ENCODE measurements at regions not wholly inside any gene's neighbourhood (a gene's known extent, or its start where the extent isn't known, plus 50 kb on each side); places are given as distances from the start of the nearest gene placed in this dataset.

DNA sequence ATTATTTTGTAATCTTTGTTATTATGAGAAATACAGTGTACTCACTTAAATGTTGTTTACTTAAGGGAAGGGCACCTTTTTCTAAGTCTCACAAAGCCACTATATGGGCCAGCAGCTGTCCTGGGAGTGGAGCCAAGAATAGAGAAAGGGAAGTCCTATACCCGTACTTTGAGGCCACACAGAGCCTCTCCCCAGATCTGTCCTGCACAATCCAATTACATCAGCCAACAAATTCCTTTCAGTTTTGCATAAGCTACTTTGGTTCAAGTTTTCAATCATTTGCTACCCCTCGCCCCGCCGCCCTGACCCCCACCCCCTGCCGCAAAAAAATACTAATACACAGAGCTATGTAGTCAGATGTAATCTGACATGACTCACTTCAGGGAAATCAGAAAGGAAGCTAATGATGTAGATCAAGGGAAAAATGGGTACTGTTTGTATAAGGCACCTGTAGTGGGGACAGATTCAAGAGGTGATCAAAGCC lies 297.4 kb upstream of the NEBL start:
- DNase-seq: no peak

GRCh38 chr10:21193196-21193595 lies 296.1 kb upstream of the NEBL start:
- no peak for DNase-seq

- DNase-seq: no peak
Measured at GRCh38 chr10:21191512-21191911, 294.4 kb upstream of the NEBL start.

DNA sequence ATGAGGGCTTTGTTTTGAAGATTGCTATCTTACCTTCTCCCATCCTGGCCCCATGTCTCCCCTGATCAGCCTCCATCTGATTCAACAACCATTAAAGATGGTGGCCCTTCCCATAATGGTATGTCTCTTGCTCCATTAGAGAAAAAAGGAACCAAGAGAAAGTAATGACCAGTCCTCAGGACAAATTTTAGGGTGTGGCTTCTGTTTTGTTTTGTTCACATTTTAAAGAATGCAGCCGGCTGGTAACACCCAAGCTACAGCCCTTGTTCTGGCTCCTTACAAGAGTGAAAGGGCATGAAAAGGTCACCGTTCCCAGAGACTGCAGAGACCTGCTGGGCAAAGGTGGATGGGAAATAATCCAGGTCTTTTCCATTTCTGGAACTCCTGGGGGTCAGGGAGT lies 287.9 kb upstream of the NEBL start:
- DNase-seq: no peak

DNA sequence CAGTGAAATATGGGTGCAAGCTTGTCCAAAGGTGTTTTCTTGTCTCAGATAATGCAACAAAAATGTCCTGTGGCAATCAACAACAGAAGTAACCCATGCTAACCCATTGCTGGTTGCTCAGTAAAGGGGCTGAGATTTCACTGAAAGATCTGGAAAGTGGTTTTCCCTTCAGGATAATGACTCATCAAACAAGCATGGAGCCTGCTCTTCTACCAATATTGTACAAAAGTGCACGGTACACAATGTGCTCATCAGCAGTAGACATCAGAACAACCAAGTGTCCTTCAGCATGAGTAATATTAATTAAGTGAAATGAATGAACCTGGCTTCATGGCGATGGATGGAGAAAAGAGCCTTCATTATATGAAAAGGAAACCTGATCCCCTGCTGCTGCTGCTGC lies 287.1 kb upstream of the NEBL start:
- no peak for DNase-seq

DNA sequence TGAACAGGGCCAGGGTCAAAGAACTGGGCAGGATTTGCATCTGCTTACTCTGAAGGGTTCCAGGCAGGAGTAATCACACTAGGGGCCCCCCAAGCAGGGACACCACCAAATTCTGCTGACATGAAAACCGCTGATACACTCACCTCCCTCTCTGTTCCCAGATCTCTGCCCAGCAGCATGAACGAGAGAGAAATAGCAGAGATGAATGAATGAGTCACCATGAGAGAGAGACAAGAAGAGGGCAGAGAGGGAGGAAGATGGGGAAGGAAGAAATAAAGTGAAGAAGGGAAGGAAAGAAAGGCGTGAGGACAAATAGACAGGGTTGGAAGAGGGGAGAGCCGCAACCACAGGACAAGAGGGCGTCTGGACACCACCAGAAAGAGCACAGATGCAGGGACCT lies 285.9 kb upstream of the NEBL start:
- no peak for DNase-seq

DNA sequence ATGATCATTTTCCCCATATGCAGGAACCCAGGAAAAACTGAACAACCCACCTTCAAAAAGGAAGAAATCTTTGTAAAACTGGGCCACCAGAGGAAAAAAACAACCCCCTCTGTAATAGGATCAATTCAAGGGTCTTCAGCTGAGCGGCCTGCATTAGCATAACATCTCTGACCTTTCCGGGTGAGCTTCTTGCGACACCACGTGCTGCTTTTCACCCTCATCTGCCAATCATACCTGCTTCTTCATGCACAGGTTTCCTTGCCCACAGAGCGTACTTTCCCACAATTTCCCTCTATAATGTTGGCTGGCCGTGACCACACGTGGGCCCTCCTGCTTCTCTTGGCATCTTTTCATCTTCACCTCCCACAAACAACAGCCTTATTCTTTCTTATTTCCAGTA lies 284.3 kb upstream of the NEBL start:
- no peak for DNase-seq

GRCh38 chr10:21180604-21181003 lies 283.5 kb upstream of the NEBL start:
- DNase-seq: no peak

DNA sequence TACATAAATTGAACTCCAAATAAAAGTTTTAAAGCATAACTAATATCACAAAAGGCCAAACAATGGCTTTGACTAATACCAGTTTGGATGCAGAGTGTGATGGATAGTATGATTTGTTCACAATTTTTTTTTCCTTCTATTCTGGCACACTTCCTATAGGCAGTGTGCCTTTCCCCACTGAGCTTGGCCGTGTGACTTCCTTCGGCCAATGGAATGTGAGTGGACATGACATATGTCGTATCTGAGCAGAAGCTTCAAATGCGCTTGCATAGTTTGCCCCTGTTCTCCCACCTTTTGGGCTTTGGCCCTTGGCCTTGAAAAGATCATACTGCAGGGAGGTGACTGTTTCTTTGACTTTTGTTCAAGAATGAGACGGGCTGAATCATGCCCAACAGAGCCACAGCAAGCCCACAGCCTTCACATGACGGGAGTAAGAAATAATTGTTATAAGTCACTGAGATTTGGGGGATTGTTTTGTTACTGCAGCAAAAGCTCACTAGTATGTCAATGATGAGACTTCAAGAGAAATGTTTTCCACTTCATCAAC lies 279.9 kb upstream of the NEBL start:
- no peak for DNase-seq

DNA sequence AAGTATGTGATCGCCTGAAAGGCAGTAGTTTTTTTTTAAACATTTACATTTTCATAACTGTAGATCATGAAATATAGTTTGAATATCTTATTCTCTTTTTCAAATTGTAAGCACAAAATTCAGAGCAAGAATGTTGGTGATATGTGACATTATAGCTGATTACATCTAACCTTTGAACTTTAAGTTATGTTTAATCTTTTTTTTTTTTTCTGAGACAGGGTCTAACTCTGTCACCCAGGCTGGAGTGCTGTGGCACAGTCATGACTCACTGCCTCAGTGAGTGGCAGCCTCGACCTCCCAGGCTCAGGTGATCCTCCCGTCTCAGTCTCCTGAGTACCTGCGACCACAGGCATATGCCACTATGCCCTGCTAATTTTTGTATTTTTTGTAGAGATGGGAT lies 278.7 kb upstream of the NEBL start:
- no peak for DNase-seq

GRCh38 chr10:21174715-21175495 lies 277.8 kb upstream of the NEBL start:
- DNase-seq: no peak

DNA sequence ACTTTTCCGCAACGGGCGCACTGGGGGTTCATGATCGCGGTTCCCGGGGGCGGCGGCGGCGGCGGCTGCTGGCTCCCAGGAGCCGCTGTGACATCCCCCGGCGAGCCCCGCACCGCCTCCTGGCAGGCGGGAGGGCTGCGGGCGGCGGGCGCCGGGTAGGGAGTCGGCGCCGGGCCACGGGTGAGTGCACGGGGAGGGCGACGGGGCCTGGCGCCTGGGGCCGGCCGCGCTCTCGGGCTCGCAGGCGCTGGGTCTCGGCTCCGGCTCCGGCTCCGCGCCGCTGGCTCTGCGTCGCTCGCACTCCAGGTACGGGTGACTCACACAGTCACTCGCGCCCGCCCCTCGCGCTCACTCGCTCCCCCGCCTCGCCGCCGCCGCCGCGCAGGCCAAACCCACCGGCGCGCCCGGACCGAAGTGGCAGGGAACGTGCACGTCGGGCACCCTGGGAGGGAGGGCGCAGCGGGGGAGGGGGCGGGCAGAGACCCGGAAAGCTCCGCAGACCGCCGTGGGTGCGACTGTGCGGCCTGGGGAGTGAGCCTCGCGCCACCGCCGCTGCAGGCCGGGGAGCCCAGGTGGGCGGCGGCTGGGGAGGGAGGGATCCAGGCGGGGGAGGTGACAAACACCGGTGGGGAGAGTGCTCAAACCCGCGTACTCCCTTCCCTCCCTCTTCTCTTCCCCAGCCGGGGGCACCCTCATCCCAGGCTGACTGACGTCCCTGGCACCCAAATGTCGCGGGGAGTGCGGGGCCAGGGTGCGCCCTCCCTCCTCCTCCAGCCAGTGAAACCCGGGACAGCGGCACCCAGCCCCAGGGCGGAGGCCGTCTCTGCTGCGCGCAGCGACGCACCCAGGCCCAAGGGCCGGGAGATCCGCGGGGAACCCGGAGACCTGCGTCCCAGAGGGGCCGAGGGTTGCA lies 276.9 kb upstream of the NEBL start:
- peak; percentile 30 for DNase-seq

GRCh38 chr10:21172930-21173801 lies 276.1 kb upstream of the NEBL start:
- DNase-seq: no peak

DNA sequence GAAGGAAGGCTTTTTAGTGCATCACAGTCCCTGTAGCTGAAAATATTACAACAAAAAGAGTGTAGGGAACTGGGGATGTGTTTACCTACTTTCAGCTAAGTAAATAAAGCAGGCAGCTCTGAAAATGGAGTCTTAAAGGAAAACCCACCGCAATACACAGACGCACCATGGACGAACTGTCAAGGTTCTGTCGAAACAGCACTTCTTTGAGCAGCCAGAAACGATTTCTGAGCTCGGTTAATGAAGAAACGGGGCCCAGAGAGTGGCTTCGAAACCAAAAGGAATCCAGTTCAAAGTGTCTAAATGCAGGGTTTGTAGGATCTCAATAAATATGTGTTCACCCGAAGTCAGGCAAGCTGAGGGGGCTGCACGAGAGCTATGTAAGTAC lies 275.4 kb upstream of the NEBL start:
- DNase-seq: no peak

- no peak for DNase-seq
Measured at GRCh38 chr10:21171936-21172541, 274.9 kb upstream of the NEBL start.

DNA sequence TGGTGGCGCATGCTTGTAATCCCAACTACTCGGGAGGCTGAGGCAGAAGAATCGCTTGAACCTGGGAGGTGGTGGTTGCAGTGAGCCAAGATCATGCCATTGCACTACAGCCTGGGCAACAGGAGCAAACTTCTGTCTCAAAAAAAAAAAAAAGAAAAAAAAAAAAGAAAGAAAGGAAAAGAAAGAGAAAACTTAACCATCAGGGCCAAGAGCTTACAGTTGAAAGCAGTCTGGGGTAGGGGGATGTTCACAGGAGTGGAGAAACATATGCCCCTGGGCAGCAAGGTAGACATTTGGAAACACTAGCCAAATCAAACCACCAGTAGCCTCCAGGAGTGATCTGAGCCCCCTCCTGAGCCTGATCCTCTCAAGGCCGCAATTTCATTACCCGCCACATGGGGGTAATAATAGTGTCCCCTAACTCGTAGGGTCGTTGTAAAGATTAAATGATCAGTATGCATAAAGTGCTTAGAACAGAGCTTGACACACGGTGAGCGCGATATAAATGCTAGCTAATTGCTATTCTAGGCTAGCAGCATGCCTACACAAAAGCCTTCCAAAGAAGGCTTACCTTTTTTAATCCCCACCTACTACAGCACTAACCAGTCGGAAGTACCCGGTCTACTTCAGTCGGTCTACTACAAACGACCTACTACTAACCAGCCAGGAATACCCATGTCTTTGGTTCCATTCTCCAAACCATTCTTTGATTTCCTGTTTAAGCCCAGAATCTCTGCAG lies 274.3 kb upstream of the NEBL start:
- no peak for DNase-seq

DNA sequence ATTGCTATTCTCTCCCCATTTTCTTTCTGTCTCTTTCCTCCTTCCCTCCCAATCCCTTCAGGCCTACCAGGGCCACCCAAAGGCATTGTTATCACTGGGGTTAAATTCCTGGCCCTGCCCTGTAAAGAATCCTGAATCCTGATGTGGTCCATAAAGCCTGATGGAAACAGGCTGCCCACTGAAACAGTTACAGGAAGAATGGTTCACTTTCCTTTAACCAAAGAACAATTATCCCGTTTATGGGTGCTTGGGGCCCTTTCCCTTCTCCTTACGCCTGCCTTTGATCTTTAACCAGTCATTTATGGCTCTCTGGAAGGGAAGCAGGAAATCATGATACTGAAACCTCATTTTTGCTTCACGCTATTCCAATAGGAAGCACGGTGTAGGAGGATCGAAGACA lies 273.1 kb upstream of the NEBL start:
- DNase-seq: no peak

DNA sequence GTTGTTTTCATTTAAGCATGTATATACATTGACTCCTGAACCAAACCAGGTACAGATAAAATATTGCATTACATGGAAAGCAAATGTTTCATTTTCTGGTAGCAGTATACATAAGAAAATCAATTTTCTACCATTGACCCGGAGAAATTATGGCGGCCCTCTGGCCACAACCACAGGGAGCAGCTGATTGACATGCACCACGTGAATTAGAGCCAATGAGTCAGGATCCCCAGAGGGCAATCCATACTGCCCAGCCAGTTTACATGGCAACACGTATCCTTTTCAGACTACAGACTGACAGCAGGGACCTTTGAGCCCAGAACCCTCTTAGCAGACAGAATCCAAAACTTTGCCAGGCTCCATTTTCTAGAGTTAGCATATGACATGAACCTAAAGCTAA lies 272.2 kb upstream of the NEBL start:
- no peak for DNase-seq

- no peak for DNase-seq
Measured at GRCh38 chr10:21167288-21168010, 270.3 kb upstream of the NEBL start.

DNA sequence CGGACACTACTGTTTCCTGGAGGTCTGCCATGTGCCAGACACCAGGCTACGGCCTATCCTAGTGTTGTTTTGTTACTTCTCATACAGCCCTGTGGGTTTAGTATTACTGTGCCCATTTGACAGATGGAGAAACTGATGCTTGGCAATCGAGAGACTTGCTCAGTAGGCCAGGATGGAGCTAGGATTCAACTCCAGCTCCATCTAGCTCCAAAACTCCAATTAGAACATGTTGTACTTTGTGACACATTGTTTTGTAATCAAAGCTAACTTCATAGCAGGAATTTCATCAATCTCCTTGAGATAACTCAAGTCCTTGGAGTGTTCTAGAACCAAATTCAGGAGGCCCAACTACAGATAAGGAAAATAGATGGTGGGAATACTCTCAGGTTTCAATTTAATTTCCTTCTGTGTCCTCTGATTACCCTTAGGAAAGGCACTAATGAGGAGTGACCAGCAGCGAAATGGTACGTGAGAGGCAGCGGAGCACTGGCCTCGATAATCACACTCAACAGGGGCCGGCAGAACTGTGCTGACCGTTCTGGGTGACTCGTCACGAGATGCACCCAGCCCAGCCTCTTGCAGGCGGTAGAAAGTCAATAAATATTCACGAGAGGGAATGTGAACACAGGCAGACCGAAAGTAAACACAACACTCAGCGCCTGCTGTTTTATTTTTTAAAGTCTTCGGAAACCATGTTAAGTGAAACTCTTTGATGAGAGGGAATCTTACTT lies 269.6 kb upstream of the NEBL start:
- no peak for DNase-seq
